ENCODE measurements at regions not wholly inside any gene's neighbourhood (a gene's known extent, or its start where the extent isn't known, plus 50 kb on each side); places are given as distances from the start of the nearest gene placed in this dataset.

- Mint-ChIP-seq H3K27me3 (ENCODE audit: low read depth in 3 of 3) (peaks cover 2 to 3% (median 2%) of the 10 kb centered on the region in 3 donors), H3K4me3 (no peak overlapping the region), H3K27ac (no peak overlapping the region), H3K36me3 (no peaks in the 10 kb centered on the region), H3K4me1 (no peaks in the 10 kb centered on the region), H3K9me3 (no peaks in the 10 kb centered on the region)
- no peak for DNase-seq
These were observed 480.0 kb upstream of the ZEB2 start for GRCh38 chr2:144999936-145000335.

- Mint-ChIP-seq H3K4me3 (no peak overlapping the region), H3K4me1 (no peaks in the 10 kb centered on the region), H3K27me3 (ENCODE audit: low read depth in 3 of 3) (peaks cover 2 to 3% (median 2%) of the 10 kb centered on the region in 3 donors), H3K27ac (no peak overlapping the region), H3K36me3 (no peaks in the 10 kb centered on the region), H3K9me3 (no peaks in the 10 kb centered on the region)
- DNase-seq = no peak
These were observed 479.4 kb upstream of the ZEB2 start for GRCh38 chr2:144999071-144999875.

GRCh38 chr2:144998435-144998834 is 478.5 kb upstream of the ZEB2 start:
- Mint-ChIP-seq H3K9me3 (no peaks in the 10 kb centered on the region), H3K27ac (no peak overlapping the region)

GRCh38 chr2:144996225-144996795 is 476.4 kb upstream of the ZEB2 start:
- no peaks in the 10 kb centered on the region for H3K4me1 Mint-ChIP-seq
- no peak overlapping the region for H3K4me3 Mint-ChIP-seq
- H3K27ac Mint-ChIP-seq = no peak overlapping the region
- H3K36me3 Mint-ChIP-seq = no peaks in the 10 kb centered on the region
- peaks cover 1 to 2% (median 2%) of the 10 kb centered on the region in 3 donors for H3K27me3 Mint-ChIP-seq (ENCODE audit: low read depth in 3 of 3)
- DNase-seq = no peak
- no peaks in the 10 kb centered on the region for H3K9me3 Mint-ChIP-seq

More at GRCh38 chr2:144998435-144998834, 478.5 kb upstream of the ZEB2 start:
- Mint-ChIP-seq H3K4me1 (no peaks in the 10 kb centered on the region), H3K36me3 (no peaks in the 10 kb centered on the region), H3K27me3 (ENCODE audit: low read depth in 3 of 3) (peaks cover 2 to 3% (median 2%) of the 10 kb centered on the region in 3 donors), H3K4me3 (no peak overlapping the region)
- DNase-seq = no peak

GRCh38 chr2:144995482-144995881 is 475.6 kb upstream of the ZEB2 start:
- Mint-ChIP-seq H3K27ac (no peak overlapping the region), H3K4me1 (no peaks in the 10 kb centered on the region), H3K36me3 (no peaks in the 10 kb centered on the region), H3K9me3 (no peaks in the 10 kb centered on the region), H3K4me3 (no peak overlapping the region), H3K27me3 (ENCODE audit: low read depth in 3 of 3) (peaks cover 2 to 4% (median 3%) of the 10 kb centered on the region in 3 donors)
- no peak for DNase-seq

- peaks cover 0 to 6% (median 2%) of the 10 kb centered on the region in 3 donors for H3K27me3 Mint-ChIP-seq (ENCODE audit: low read depth in 3 of 3)
- H3K36me3 Mint-ChIP-seq = peaks cover 0 to 16% (median 12%) of the 10 kb centered on the region in 3 donors
- H3K9me3 Mint-ChIP-seq = peaks cover 0 to 19% (median 10%) of the 10 kb centered on the region in 6 donors
- peaks cover 0 to 5% of the 10 kb centered on the region in 2 donors for H3K4me1 Mint-ChIP-seq
- no peak overlapping the region for H3K4me3 Mint-ChIP-seq
- DNase-seq = no peak
- no peak overlapping the region for H3K27ac Mint-ChIP-seq
These were observed 470.7 kb upstream of the ZEB2 start for GRCh38 chr2:144990661-144991060.

GRCh38 chr2:144989579-144990270 is 469.8 kb upstream of the ZEB2 start:
- Mint-ChIP-seq H3K36me3 (peaks cover 0 to 20% (median 15%) of the 10 kb centered on the region in 3 donors), H3K9me3 (peaks cover 0 to 27% (median 10%) of the 10 kb centered on the region in 6 donors), H3K27me3 (ENCODE audit: low read depth in 3 of 3) (peaks cover 0 to 6% (median 2%) of the 10 kb centered on the region in 3 donors), H3K4me3 (no peak overlapping the region), H3K4me1 (peaks cover 0 to 5% of the 10 kb centered on the region in 2 donors), H3K27ac (no peak overlapping the region)
- no peak for DNase-seq

- Mint-ChIP-seq H3K4me3 (no peak overlapping the region), H3K4me1 (peaks cover 0 to 5% of the 10 kb centered on the region in 2 donors), H3K9me3 (peaks cover 0 to 27% (median 10%) of the 10 kb centered on the region in 6 donors), H3K27ac (no peak overlapping the region), H3K27me3 (ENCODE audit: low read depth in 3 of 3) (peaks cover 0 to 6% (median 6%) of the 10 kb centered on the region in 3 donors), H3K36me3 (peaks cover 0 to 20% (median 15%) of the 10 kb centered on the region in 3 donors)
- no peak for DNase-seq
These were observed 468.7 kb upstream of the ZEB2 start for GRCh38 chr2:144988591-144988990.

GRCh38 chr2:144986691-144987090 is 466.8 kb upstream of the ZEB2 start:
- H3K9me3 Mint-ChIP-seq = peaks cover 0 to 27% (median 10%) of the 10 kb centered on the region in 6 donors
- H3K36me3 Mint-ChIP-seq = peaks cover 0 to 20% (median 15%) of the 10 kb centered on the region in 3 donors
- no peak overlapping the region for H3K27ac Mint-ChIP-seq
- DNase-seq = no peak
- H3K27me3 Mint-ChIP-seq (ENCODE audit: low read depth in 3 of 3) = peaks cover 0 to 6% (median 6%) of the 10 kb centered on the region in 3 donors
- H3K4me3 Mint-ChIP-seq = no peak overlapping the region
- H3K4me1 Mint-ChIP-seq = peaks cover 0 to 5% of the 10 kb centered on the region in 2 donors

- Mint-ChIP-seq H3K36me3 (peaks cover 0 to 25% (median 15%) of the 10 kb centered on the region in 3 donors), H3K27ac (no peak overlapping the region), H3K4me1 (peaks cover 0 to 3% of the 10 kb centered on the region in 2 donors), H3K27me3 (ENCODE audit: low read depth in 3 of 3) (peaks cover 0 to 4% (median 3%) of the 10 kb centered on the region in 3 donors), H3K4me3 (no peak overlapping the region), H3K9me3 (peaks cover 0 to 27% (median 10%) of the 10 kb centered on the region in 6 donors)
- DNase-seq = no peak
These were observed 464.1 kb upstream of the ZEB2 start for GRCh38 chr2:144984038-144984437.

GRCh38 chr2:144983107-144983506 is 463.2 kb upstream of the ZEB2 start:
- Mint-ChIP-seq H3K36me3 (peaks cover 0 to 25% (median 15%) of the 10 kb centered on the region in 3 donors), H3K4me3 (no peak overlapping the region), H3K9me3 (peaks cover 0 to 27% (median 10%) of the 10 kb centered on the region in 6 donors), H3K27ac (no peak overlapping the region), H3K27me3 (ENCODE audit: low read depth in 3 of 3) (peaks cover 0 to 4% (median 3%) of the 10 kb centered on the region in 3 donors), H3K4me1 (no peaks in the 10 kb centered on the region)
- DNase-seq = no peak

GRCh38 chr2:144982481-144982880 is 462.6 kb upstream of the ZEB2 start:
- Mint-ChIP-seq H3K4me1 (no peaks in the 10 kb centered on the region), H3K27ac (no peak overlapping the region), H3K4me3 (no peak overlapping the region), H3K27me3 (ENCODE audit: low read depth in 3 of 3) (peaks cover 0 to 4% (median 3%) of the 10 kb centered on the region in 3 donors), H3K9me3 (peaks cover 0 to 26% (median 10%) of the 10 kb centered on the region in 6 donors), H3K36me3 (peaks cover 0 to 25% (median 15%) of the 10 kb centered on the region in 3 donors)
- DNase-seq = no peak

GRCh38 chr2:144975881-144976280 is 456.0 kb upstream of the ZEB2 start:
- no peak for DNase-seq
- Mint-ChIP-seq H3K9me3 (peaks cover 0 to 3% (median 2%) of the 10 kb centered on the region in 6 donors), H3K27me3 (ENCODE audit: low read depth in 3 of 3) (peaks cover 0 to 11% (median 0%) of the 10 kb centered on the region in 3 donors), H3K4me3 (no peak overlapping the region), H3K36me3 (peaks cover 0 to 8% (median 0%) of the 10 kb centered on the region in 3 donors), H3K27ac (no peak overlapping the region), H3K4me1 (no peaks in the 10 kb centered on the region)
